Osteoblast (primary cell): ENCODE measurements at regions not wholly inside any gene's neighbourhood (a gene's known extent, or its start where the extent isn't known, plus 50 kb on each side); places are given as distances from the start of the nearest gene placed in this dataset.
"Not testable (repeated sequence)": the region's sequence is repeated elsewhere in the genome, so short reads cannot be mapped to it uniquely, and the experiment has no call there.

Experiments
- DNase-seq: peaks from one replicate; pipeline ENCODE4 v3.0.0; 2011; ENCODE audit warnings: low spot score, mixed read lengths; ENCODE audit not compliant: insufficient read length; ENCODE audit errors: missing footprints
- H2AFZ ChIP-seq: 2 replicates; pipeline ENCODE4 v1.6.0; 2011; ENCODE audit warnings: mild to moderate bottlenecking, low read length
- H3K27ac ChIP-seq: 2 replicates; pipeline ENCODE4 v1.5.1; 2011; ENCODE audit warnings: mild to moderate bottlenecking, low read depth, low read length, moderate library complexity
- H3K27me3 ChIP-seq: 2 replicates; pipeline ENCODE4 v1.6.0; 2012; ENCODE audit warnings: mild to moderate bottlenecking, control low read depth, inconsistent platforms, low read length, moderate library complexity; ENCODE audit not compliant: insufficient read depth
- H3K36me3 ChIP-seq: 2 replicates; pipeline ENCODE4 v1.5.1; 2011; ENCODE audit warnings: mild to moderate bottlenecking, low read length, control low read depth, moderate library complexity; ENCODE audit not compliant: insufficient read depth
- H3K4me1 ChIP-seq: 2 replicates; pipeline ENCODE4 v1.5.1; 2011; ENCODE audit warnings: mild to moderate bottlenecking, low read length, control low read depth, moderate library complexity; ENCODE audit not compliant: insufficient read depth
- H3K4me2 ChIP-seq: 2 replicates; pipeline ENCODE4 v1.6.0; 2011; ENCODE audit warnings: mild to moderate bottlenecking, low read length; ENCODE audit not compliant: insufficient read depth
- H3K4me3 ChIP-seq: fragments of 200-600 bp; sonication (generic); 3 replicates; pipeline ENCODE4 v1.5.1; 2012; ENCODE audit warnings: mild to moderate bottlenecking, low read length, inconsistent platforms; ENCODE audit not compliant: insufficient read depth
- H3K79me2 ChIP-seq: 2 replicates; pipeline ENCODE4 v1.6.0; 2012; ENCODE audit warnings: mild to moderate bottlenecking, low read length, control low read depth, inconsistent platforms; ENCODE audit not compliant: insufficient read depth
- H3K9me3 ChIP-seq: 2 replicates; pipeline ENCODE4 v1.5.1; 2011; ENCODE audit warnings: low read depth, low read length, control low read depth
- H4K20me1 ChIP-seq: 2 replicates; pipeline ENCODE4 v1.6.0; 2012; ENCODE audit warnings: mild to moderate bottlenecking, low read length, control low read depth; ENCODE audit not compliant: insufficient read depth
- CTCF ChIP-seq: IDR thresholded peaks from 2 replicates; pipeline ENCODE4 v1.5.1; 2011; ENCODE audit warnings: mild to moderate bottlenecking, low read depth, low read length, moderate library complexity; ENCODE audit errors: extremely low read depth

- no peaks in the 10 kb centered on the region for H4K20me1 ChIP-seq
- H3K27ac ChIP-seq: no peak overlapping the region
- H3K79me2 ChIP-seq: no peaks in the 10 kb centered on the region
- H3K9me3 ChIP-seq: no peaks in the 10 kb centered on the region
- no peak overlapping the region for H3K4me3 ChIP-seq
- H3K4me1 ChIP-seq: no peaks in the 10 kb centered on the region
- H3K27me3 ChIP-seq: no peaks in the 10 kb centered on the region
- no peak for TF ChIP-seq CTCF
- no peak overlapping the region for H2AFZ ChIP-seq
- no peak overlapping the region for H3K4me2 ChIP-seq
- H3K36me3 ChIP-seq: no peaks in the 10 kb centered on the region
- no peak for DNase-seq
These were observed 225.6 kb upstream of the MMS22L start for GRCh38 chr6:97508646-97509045.

GRCh38 chr6:97513260-97513659 lies 230.2 kb upstream of the MMS22L start:
- DNase-seq, H2AFZ ChIP-seq, H3K9me3 ChIP-seq, H3K27me3 ChIP-seq, H3K79me2 ChIP-seq, H3K36me3 ChIP-seq, H3K4me2 ChIP-seq, H4K20me1 ChIP-seq, H3K27ac ChIP-seq, H3K4me3 ChIP-seq, H3K4me1 ChIP-seq: not testable (repeated sequence)

GRCh38 chr6:97524811-97525210 lies 241.8 kb upstream of the MMS22L start:
- Histone ChIP-seq H3K4me2 (no peak overlapping the region), H3K27me3 (no peaks in the 10 kb centered on the region), H3K4me3 (no peak overlapping the region), H3K27ac (no peak overlapping the region), H4K20me1 (no peaks in the 10 kb centered on the region), H3K79me2 (no peaks in the 10 kb centered on the region), H3K4me1 (no peaks in the 10 kb centered on the region), H3K9me3 (no peaks in the 10 kb centered on the region), H3K36me3 (no peaks in the 10 kb centered on the region), H2AFZ (no peak overlapping the region)
- no peak for DNase-seq
- TF ChIP-seq CTCF: no peak

- Histone ChIP-seq H3K36me3 (no peaks in the 10 kb centered on the region), H3K27me3 (no peaks in the 10 kb centered on the region), H3K4me2 (no peak overlapping the region), H3K4me1 (no peaks in the 10 kb centered on the region), H4K20me1 (no peaks in the 10 kb centered on the region), H2AFZ (no peak overlapping the region), H3K79me2 (no peaks in the 10 kb centered on the region), H3K9me3 (no peaks in the 10 kb centered on the region), H3K4me3 (no peak overlapping the region), H3K27ac (no peak overlapping the region)
- no peak for TF ChIP-seq CTCF
- DNase-seq: no peak
These were observed 252.8 kb upstream of the MMS22L start for GRCh38 chr6:97535800-97536199.

DNA sequence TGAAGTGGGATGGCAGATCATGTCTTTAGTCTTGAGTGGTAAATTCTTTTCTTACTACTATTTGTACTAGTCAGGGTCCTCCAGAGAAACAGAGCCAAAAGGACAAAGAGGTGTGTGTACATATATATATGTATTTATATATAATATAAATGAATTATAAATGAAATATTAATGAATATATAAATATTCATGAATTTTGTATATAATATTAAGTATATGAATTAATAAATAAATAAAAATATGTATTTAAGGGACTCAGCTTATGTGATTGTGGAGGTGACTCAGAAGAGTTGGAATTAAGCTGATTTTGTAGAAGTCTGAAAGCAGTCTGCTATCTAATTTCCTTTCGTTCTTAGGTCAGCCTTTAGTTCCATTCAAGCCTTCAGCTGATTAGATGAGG lies 265.3 kb upstream of the MMS22L start:
- Histone ChIP-seq H3K36me3 (no peaks in the 10 kb centered on the region), H3K4me3 (no peak overlapping the region), H3K9me3 (no peaks in the 10 kb centered on the region), H3K4me2 (no peak overlapping the region), H3K79me2 (no peaks in the 10 kb centered on the region), H3K27me3 (no peaks in the 10 kb centered on the region), H3K4me1 (no peaks in the 10 kb centered on the region), H3K27ac (no peak overlapping the region), H4K20me1 (no peaks in the 10 kb centered on the region), H2AFZ (no peak overlapping the region)
- TF ChIP-seq CTCF: no peak
- DNase-seq: no peak
